Epithelial cell of prostate (primary cell): ENCODE measurements at regions not wholly inside any gene's neighbourhood (a gene's known extent, or its start where the extent isn't known, plus 50 kb on each side); places are given as distances from the start of the nearest gene placed in this dataset.
"Not testable (repeated sequence)": the region's sequence is repeated elsewhere in the genome, so short reads cannot be mapped to it uniquely, and the experiment has no call there.

Source experiments
- DNase-seq: peaks from one replicate; pipeline ENCODE4 v3.0.0-alpha.2; 2011; ENCODE audit warnings: low read depth, low spot score
- H3K27ac ChIP-seq: fragments of 450-650 bp; 2 replicates; pipeline ENCODE4 v1.5.1; 2017; ENCODE audit warnings: mild to moderate bottlenecking

GRCh38 chr5:36739751-36740221 is 133.4 kb downstream of the SLC1A3 start:
- no peak for DNase-seq
- H3K27ac ChIP-seq = no peak overlapping the region

GRCh38 chr5:36740259-36740898 is 134.0 kb downstream of the SLC1A3 start:
- H3K27ac ChIP-seq = no peak overlapping the region
- no peak for DNase-seq

- no peak overlapping the region for H3K27ac ChIP-seq
- no peak for DNase-seq
Observed at GRCh38 chr5:36741128-36741527, 134.7 kb downstream of the SLC1A3 start.

- peak overlapping the region; percentile 70 for H3K27ac ChIP-seq
- no peak for DNase-seq
Observed at GRCh38 chr5:36743891-36744772, 132.4 kb upstream of the NIPBL start.

- peak overlapping the region; percentile 70 for H3K27ac ChIP-seq
- DNase-seq = peak; percentile 67
Observed at GRCh38 chr5:36744773-36745589, 131.6 kb upstream of the NIPBL start.

- not testable (repeated sequence) for H3K27ac ChIP-seq, DNase-seq
Observed at GRCh38 chr5:36747794-36748193, 128.8 kb upstream of the NIPBL start.

GRCh38 chr5:36751886-36752285 is 124.7 kb upstream of the NIPBL start:
- no peak overlapping the region for H3K27ac ChIP-seq
- no peak for DNase-seq

- H3K27ac ChIP-seq = no peak overlapping the region
- no peak for DNase-seq
Observed at GRCh38 chr5:36755342-36755741, 121.2 kb upstream of the NIPBL start.

- H3K27ac ChIP-seq = no peak overlapping the region
- no peak for DNase-seq
Observed at GRCh38 chr5:36755920-36756488, 120.6 kb upstream of the NIPBL start.

GRCh38 chr5:36756848-36757247 is 119.7 kb upstream of the NIPBL start:
- H3K27ac ChIP-seq = no peak overlapping the region
- no peak for DNase-seq

- no peak overlapping the region for H3K27ac ChIP-seq
- DNase-seq = no peak
Observed at GRCh38 chr5:36759117-36759516, 117.5 kb upstream of the NIPBL start.

- DNase-seq = no peak
- H3K27ac ChIP-seq = no peak overlapping the region
Observed at GRCh38 chr5:36763454-36763853, 113.1 kb upstream of the NIPBL start.

- H3K27ac ChIP-seq = no peak overlapping the region
- DNase-seq = no peak
Observed at GRCh38 chr5:36765876-36766275, 110.7 kb upstream of the NIPBL start.

GRCh38 chr5:36766981-36767380 is 109.6 kb upstream of the NIPBL start:
- DNase-seq = no peak

GRCh38 chr5:36768450-36768849 is 108.1 kb upstream of the NIPBL start:
- no peak overlapping the region for H3K27ac ChIP-seq
- no peak for DNase-seq

More at GRCh38 chr5:36766981-36767380, 109.6 kb upstream of the NIPBL start:
- H3K27ac ChIP-seq = no peak overlapping the region

- no peak overlapping the region for H3K27ac ChIP-seq
- DNase-seq = no peak
Observed at GRCh38 chr5:36769129-36769770, 107.3 kb upstream of the NIPBL start.

- H3K27ac ChIP-seq = no peak overlapping the region
- DNase-seq = no peak
Observed at GRCh38 chr5:36770125-36770524, 106.4 kb upstream of the NIPBL start.

GRCh38 chr5:36772276-36773140 is 104.1 kb upstream of the NIPBL start:
- H3K27ac ChIP-seq = no peak overlapping the region
- DNase-seq = no peak
